Natural killer cell (primary cell): ENCODE measurements at regions not wholly inside any gene's neighbourhood (a gene's known extent, or its start where the extent isn't known, plus 50 kb on each side); places are given as distances from the start of the nearest gene placed in this dataset.

Source experiments
- ATAC-seq, 3 donors: fragments of 150-1000 bp in 2 of 3; fragments of 200-7000 bp in 1 of 3; cut with Tn5 transposase; 1 replicate in 1 of 3; 2 replicates in 2 of 3; pipeline ENCODE4 v1.10.0; 2021; ENCODE audit warnings: mild to moderate bottlenecking in 2 of 3, moderate library complexity in 2 of 3
- DNase-seq, 2 donors: peaks; one replicate each; pipeline versions ENCODE4 v3.0.0 to v3.0.0-alpha.2; 2013 to 2021; ENCODE audit warnings: mixed read lengths in 1 of 2
- H3K27ac ChIP-seq: one replicate; pipeline ENCODE4 v1.5.1; 2013; ENCODE audit warnings: mild to moderate bottlenecking, low read length
- H3K27me3 ChIP-seq: one replicate; pipeline ENCODE4 v1.6.1; 2013; ENCODE audit warnings: low read length; ENCODE audit not compliant: control insufficient read depth, insufficient read depth
- H3K36me3 ChIP-seq: one replicate; pipeline ENCODE4 v1.6.1; 2013; ENCODE audit warnings: low read length; ENCODE audit not compliant: control insufficient read depth, insufficient read depth
- H3K4me1 ChIP-seq: one replicate; pipeline ENCODE4 v1.6.1; 2013; ENCODE audit warnings: low read length; ENCODE audit not compliant: control insufficient read depth, insufficient read depth
- H3K4me3 ChIP-seq: one replicate; pipeline ENCODE4 v1.5.1; 2013; ENCODE audit warnings: low read length
- H3K9me3 ChIP-seq: one replicate; pipeline ENCODE4 v1.6.1; 2013; ENCODE audit warnings: low read length; ENCODE audit not compliant: control insufficient read depth, insufficient read depth
- H3K27ac Mint-ChIP-seq, 2 donors: one replicate each; pipeline ENCODE4 v1.8.0; 2022; ENCODE audit warnings: mild to moderate bottlenecking in 2 of 2, mixed read lengths in 2 of 2, moderate library complexity in 1 of 2
- H3K27me3 Mint-ChIP-seq, 2 donors: one replicate each; pipeline ENCODE4 v1.8.0; 2022; ENCODE audit warnings: low read depth in 2 of 2, mixed read lengths in 2 of 2
- H3K36me3 Mint-ChIP-seq: one replicate; pipeline ENCODE4 v1.8.0; 2022; ENCODE audit warnings: mixed read lengths
- H3K4me1 Mint-ChIP-seq, 2 donors: one replicate each; pipeline ENCODE4 v1.8.0; 2022; ENCODE audit warnings: mixed read lengths in 2 of 2
- H3K4me3 Mint-ChIP-seq: one replicate; pipeline ENCODE4 v1.8.0; 2022; ENCODE audit warnings: mild to moderate bottlenecking, moderate library complexity, mixed read lengths
- H3K9me3 Mint-ChIP-seq, 2 donors: one replicate each; pipeline ENCODE4 v1.8.0; 2022; ENCODE audit warnings: mixed read lengths in 2 of 2
- CTCF ChIP-seq: fragments of 200-600 bp; IDR thresholded peaks from one replicate; pipeline ENCODE4 v1.8.0; 2022; ENCODE audit warnings: antibody characterized with exemption
- WGBS: methylation state at CpG from one replicate; pipeline ENCODE4 v1.1.7; 2013; ENCODE audit warnings: missing lambda C conversion rate; ENCODE audit not compliant: insufficient coverage; 5-methylcytosine and 5-hydroxymethylcytosine counted together
- intact Hi-C: fragments of 100-400 bp; cut with micrococcal nuclease; formaldehyde crosslinking; loops from one replicate; pipeline ENCODE4 v1.14.2; 2022

GRCh38 chr2:220966636-220967035 lies 605.5 kb downstream of the EPHA4 start:
- H3K36me3 ChIP-seq = no peaks in the 10 kb centered on the region
- H3K27me3 ChIP-seq = no peaks in the 10 kb centered on the region
- H3K27me3 Mint-ChIP-seq = peaks cover 0 to 2% of the 10 kb centered on the region in 2 donors
- no peak for ATAC-seq
- no peaks in the 10 kb centered on the region for H3K4me1 Mint-ChIP-seq
- no peaks in the 10 kb centered on the region for H3K36me3 Mint-ChIP-seq
- TF ChIP-seq CTCF = no peak
- DNase-seq = no peak
- no peaks in the 10 kb centered on the region for H3K4me1 ChIP-seq
- intact Hi-C loops = no loop called here
- 67% methylated on average over 3 of the region's 3 CpGs for WGBS
- H3K9me3 ChIP-seq = no peaks in the 10 kb centered on the region
- no peak overlapping the region for H3K27ac Mint-ChIP-seq
- H3K27ac ChIP-seq = no peak overlapping the region
- H3K4me3 Mint-ChIP-seq = no peak overlapping the region
- peaks cover 0 to 4% of the 10 kb centered on the region in 2 donors for H3K9me3 Mint-ChIP-seq
- no peak overlapping the region for H3K4me3 ChIP-seq

- Histone ChIP-seq H3K4me3 (no peak overlapping the region), H3K27me3 (no peaks in the 10 kb centered on the region), H3K4me1 (no peaks in the 10 kb centered on the region), H3K36me3 (no peaks in the 10 kb centered on the region), H3K9me3 (no peaks in the 10 kb centered on the region), H3K27ac (no peak overlapping the region)
- intact Hi-C loops = no loop called here
- Mint-ChIP-seq H3K4me3 (no peak overlapping the region), H3K36me3 (no peaks in the 10 kb centered on the region), H3K4me1 (no peaks in the 10 kb centered on the region), H3K9me3 (peaks cover 0 to 4% of the 10 kb centered on the region in 2 donors), H3K27me3 (peaks cover 0 to 6% of the 10 kb centered on the region in 2 donors), H3K27ac (no peak overlapping the region)
- ATAC-seq (no peak), DNase-seq (no peak)
- no peak for TF ChIP-seq CTCF
- WGBS = 96% methylated on average over 3 of the region's 3 CpGs
Measured at GRCh38 chr2:220969348-220969747, 602.8 kb downstream of the EPHA4 start.

GRCh38 chr2:220980966-220981675 lies 591.0 kb downstream of the EPHA4 start:
- Histone ChIP-seq H3K4me3 (no peak overlapping the region), H3K4me1 (no peaks in the 10 kb centered on the region), H3K9me3 (peaks cover 6% of the 10 kb centered on the region), H3K27ac (no peak overlapping the region), H3K27me3 (peaks cover 2% of the 10 kb centered on the region), H3K36me3 (no peaks in the 10 kb centered on the region)
- H3K27me3 Mint-ChIP-seq = peaks cover 0 to 13% of the 10 kb centered on the region in 2 donors
- 85% methylated on average over 3 of the region's 4 CpGs for WGBS
- H3K9me3 Mint-ChIP-seq = peaks cover 0 to 4% of the 10 kb centered on the region in 2 donors
- intact Hi-C loops = no loop called here
- no peak overlapping the region for H3K27ac Mint-ChIP-seq
- DNase-seq = no peak
- no peak for ATAC-seq
- no peak overlapping the region for H3K4me3 Mint-ChIP-seq
- H3K36me3 Mint-ChIP-seq = no peaks in the 10 kb centered on the region
- no peak for TF ChIP-seq CTCF
- no peaks in the 10 kb centered on the region for H3K4me1 Mint-ChIP-seq

GRCh38 chr2:220981926-220982325 lies 590.2 kb downstream of the EPHA4 start:
- Histone ChIP-seq H3K4me1 (no peaks in the 10 kb centered on the region), H3K9me3 (peaks cover 6% of the 10 kb centered on the region), H3K27ac (no peak overlapping the region), H3K36me3 (no peaks in the 10 kb centered on the region), H3K4me3 (no peak overlapping the region), H3K27me3 (peaks cover 2% of the 10 kb centered on the region)
- TF ChIP-seq CTCF = no peak
- Mint-ChIP-seq H3K27me3 (peaks cover 4 to 13% of the 10 kb centered on the region in 2 donors), H3K9me3 (peaks cover 0 to 4% of the 10 kb centered on the region in 2 donors), H3K4me1 (no peaks in the 10 kb centered on the region), H3K4me3 (no peak overlapping the region), H3K27ac (no peak overlapping the region), H3K36me3 (no peaks in the 10 kb centered on the region)
- ATAC-seq (no peak), DNase-seq (no peak)
- intact Hi-C loops = no loop called here
- 96% methylated on average over 3 of the region's 6 CpGs for WGBS
